ENCODE measurements at regions not wholly inside any gene's neighbourhood (a gene's known extent, or its start where the extent isn't known, plus 50 kb on each side); places are given as distances from the start of the nearest gene placed in this dataset.

DNA sequence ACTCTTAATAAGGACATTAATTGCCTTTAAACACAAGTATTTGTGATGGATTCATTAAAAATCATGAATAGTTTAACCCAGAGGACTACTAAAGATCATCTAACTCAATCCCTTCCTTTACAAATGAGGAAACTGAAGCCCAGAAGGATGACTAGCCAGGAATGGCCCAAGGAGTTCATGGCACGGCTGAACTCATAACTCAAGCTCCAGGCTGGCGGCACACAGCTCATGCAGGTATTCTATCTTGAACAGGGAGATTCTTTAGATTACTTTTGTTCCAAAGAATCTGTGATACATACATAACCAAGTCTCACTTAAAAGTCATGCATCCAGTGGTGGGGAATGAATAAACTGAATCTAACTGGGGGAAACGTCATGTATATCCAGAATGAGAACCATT is 495.5 kb downstream of the ACTL7B start:
- TF ChIP-seq POLR2A (IDR thresholded peaks at IDR 0.05) (no peak), POLR2AphosphoS5 (IDR thresholded peaks at IDR 0.05) (no peak)
- TF ChIP-seq, protein P1, sequence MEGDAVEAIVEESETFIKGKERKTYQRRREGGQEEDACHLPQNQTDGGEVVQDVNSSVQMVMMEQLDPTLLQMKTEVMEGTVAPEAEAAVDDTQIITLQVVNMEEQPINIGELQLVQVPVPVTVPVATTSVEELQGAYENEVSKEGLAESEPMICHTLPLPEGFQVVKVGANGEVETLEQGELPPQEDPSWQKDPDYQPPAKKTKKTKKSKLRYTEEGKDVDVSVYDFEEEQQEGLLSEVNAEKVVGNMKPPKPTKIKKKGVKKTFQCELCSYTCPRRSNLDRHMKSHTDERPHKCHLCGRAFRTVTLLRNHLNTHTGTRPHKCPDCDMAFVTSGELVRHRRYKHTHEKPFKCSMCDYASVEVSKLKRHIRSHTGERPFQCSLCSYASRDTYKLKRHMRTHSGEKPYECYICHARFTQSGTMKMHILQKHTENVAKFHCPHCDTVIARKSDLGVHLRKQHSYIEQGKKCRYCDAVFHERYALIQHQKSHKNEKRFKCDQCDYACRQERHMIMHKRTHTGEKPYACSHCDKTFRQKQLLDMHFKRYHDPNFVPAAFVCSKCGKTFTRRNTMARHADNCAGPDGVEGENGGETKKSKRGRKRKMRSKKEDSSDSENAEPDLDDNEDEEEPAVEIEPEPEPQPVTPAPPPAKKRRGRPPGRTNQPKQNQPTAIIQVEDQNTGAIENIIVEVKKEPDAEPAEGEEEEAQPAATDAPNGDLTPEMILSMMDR (IDR thresholded peaks at IDR 0.05) = no peak
